Hepatocyte (in vitro differentiated cells): ENCODE measurements at regions not wholly inside any gene's neighbourhood (a gene's known extent, or its start where the extent isn't known, plus 50 kb on each side); places are given as distances from the start of the nearest gene placed in this dataset.

Source experiments
- DNase-seq: peaks from one replicate; pipeline ENCODE4 v3.0.0-alpha.2; 2016; ENCODE audit warnings: low spot score
- H2AFZ ChIP-seq: fragments of 200-600 bp; sonication (generic); 2 replicates; pipeline ENCODE4 v1.6.0; 2016; ENCODE audit warnings: antibody characterized with exemption, mild to moderate bottlenecking
- H3K27ac ChIP-seq: fragments of 200-600 bp; sonication (generic); 2 replicates; pipeline ENCODE4 v1.5.1; 2016; ENCODE audit warnings: mild to moderate bottlenecking
- H3K27me3 ChIP-seq: fragments of 200-600 bp; sonication (generic); 2 replicates; pipeline ENCODE4 v1.6.1; 2016
- H3K36me3 ChIP-seq: fragments of 200-600 bp; sonication (generic); replicated peaks from 2 replicates; pipeline ENCODE4 v1.5.1; 2016; ENCODE audit warnings: low read depth; ENCODE audit not compliant: insufficient read depth
- H3K4me1 ChIP-seq: fragments of 200-600 bp; sonication (generic); 2 replicates; pipeline ENCODE4 v1.5.1; 2016; ENCODE audit warnings: mild to moderate bottlenecking, moderate library complexity; ENCODE audit not compliant: insufficient read depth
- H3K4me2 ChIP-seq: fragments of 200-600 bp; sonication (generic); 2 replicates; pipeline ENCODE4 v1.6.0; 2016
- H3K4me3 ChIP-seq: fragments of 200-600 bp; sonication (generic); 2 replicates; pipeline ENCODE4 v1.5.1; 2016; ENCODE audit warnings: mild to moderate bottlenecking
- H3K79me2 ChIP-seq: fragments of 200-600 bp; sonication (generic); 2 replicates; pipeline ENCODE4 v1.6.0; 2017; ENCODE audit warnings: mild to moderate bottlenecking
- H3K9me2 ChIP-seq: fragments of 200-600 bp; sonication (generic); replicated peaks from 2 replicates; pipeline ENCODE4 v1.6.0; 2017; ENCODE audit warnings: mild to moderate bottlenecking; ENCODE audit not compliant: insufficient read depth
- H3K9me3 ChIP-seq: fragments of 200-600 bp; sonication (generic); 2 replicates; pipeline ENCODE4 v1.5.1; 2016; ENCODE audit warnings: low read depth, mild to moderate bottlenecking
- H4K20me1 ChIP-seq: fragments of 200-600 bp; sonication (generic); 2 replicates; pipeline ENCODE4 v1.6.0; 2016; ENCODE audit warnings: mild to moderate bottlenecking; ENCODE audit not compliant: insufficient read depth, poor library complexity, severe bottlenecking
- CTCF ChIP-seq: fragments of 200-600 bp; sonication (generic); IDR thresholded peaks from 2 replicates; pipeline ENCODE4 v1.5.1; 2016; ENCODE audit warnings: antibody characterized with exemption, mild to moderate bottlenecking; ENCODE audit not compliant: poor library complexity
- EZH2 ChIP-seq: fragments of 200-600 bp; sonication (generic); IDR thresholded peaks from 2 replicates; pipeline ENCODE4 v1.6.1; 2016; ENCODE audit warnings: antibody characterized with exemption, mild to moderate bottlenecking, borderline replicate concordance
- EZH2phosphoT487 ChIP-seq: fragments of 200-600 bp; sonication (generic); IDR thresholded peaks from one replicate; pipeline ENCODE4 v1.6.1; 2018; ENCODE audit warnings: antibody characterized with exemption, mild to moderate bottlenecking, low read depth, moderate library complexity; ENCODE audit not compliant: unreplicated experiment, severe bottlenecking
- WGBS: methylation state at CpG from one replicate; pipeline ENCODE4 v1.1.6; 2016; ENCODE audit warnings: low lambda C conversion rate; ENCODE audit errors: missing lambda C conversion rate; 5-methylcytosine and 5-hydroxymethylcytosine counted together

DNA sequence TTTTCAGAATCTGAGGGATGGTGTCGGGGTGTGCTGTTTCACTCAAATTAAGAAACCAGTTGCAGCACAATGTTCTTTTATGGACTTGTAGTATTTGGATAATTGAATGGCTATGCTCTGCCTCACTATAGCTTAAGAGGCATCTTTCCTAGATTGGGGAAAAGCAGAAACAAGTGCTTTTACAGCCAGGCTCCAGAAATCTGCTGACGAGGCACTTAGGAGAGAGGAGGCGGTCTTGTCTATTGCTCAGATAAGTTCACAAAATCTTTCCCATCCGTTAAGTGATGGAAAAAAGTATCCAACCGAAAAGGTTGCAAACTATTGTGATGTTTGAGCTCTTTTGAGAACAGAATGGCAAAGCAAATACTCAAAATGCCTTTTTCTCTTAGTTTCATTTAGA lies 336.1 kb upstream of the RARB start:
- WGBS = 42% methylated on average over 5 of the region's 5 CpGs
- Histone ChIP-seq H4K20me1 (no peaks in the 10 kb centered on the region), H3K4me1 (no peaks in the 10 kb centered on the region), H3K9me3 (no peaks in the 10 kb centered on the region), H3K79me2 (no peaks in the 10 kb centered on the region), H3K4me2 (peak overlapping the region; percentile 60), H3K36me3 (no peaks in the 10 kb centered on the region), H3K9me2 (no peaks in the 10 kb centered on the region), H3K27me3 (no peaks in the 10 kb centered on the region), H3K27ac (no peak overlapping the region), H2AFZ (no peak overlapping the region), H3K4me3 (no peak overlapping the region)
- TF ChIP-seq CTCF = no peak
- no peak for TF ChIP-seq EZH2phosphoT487
- TF ChIP-seq EZH2 = no peak
- no peak for DNase-seq

DNA sequence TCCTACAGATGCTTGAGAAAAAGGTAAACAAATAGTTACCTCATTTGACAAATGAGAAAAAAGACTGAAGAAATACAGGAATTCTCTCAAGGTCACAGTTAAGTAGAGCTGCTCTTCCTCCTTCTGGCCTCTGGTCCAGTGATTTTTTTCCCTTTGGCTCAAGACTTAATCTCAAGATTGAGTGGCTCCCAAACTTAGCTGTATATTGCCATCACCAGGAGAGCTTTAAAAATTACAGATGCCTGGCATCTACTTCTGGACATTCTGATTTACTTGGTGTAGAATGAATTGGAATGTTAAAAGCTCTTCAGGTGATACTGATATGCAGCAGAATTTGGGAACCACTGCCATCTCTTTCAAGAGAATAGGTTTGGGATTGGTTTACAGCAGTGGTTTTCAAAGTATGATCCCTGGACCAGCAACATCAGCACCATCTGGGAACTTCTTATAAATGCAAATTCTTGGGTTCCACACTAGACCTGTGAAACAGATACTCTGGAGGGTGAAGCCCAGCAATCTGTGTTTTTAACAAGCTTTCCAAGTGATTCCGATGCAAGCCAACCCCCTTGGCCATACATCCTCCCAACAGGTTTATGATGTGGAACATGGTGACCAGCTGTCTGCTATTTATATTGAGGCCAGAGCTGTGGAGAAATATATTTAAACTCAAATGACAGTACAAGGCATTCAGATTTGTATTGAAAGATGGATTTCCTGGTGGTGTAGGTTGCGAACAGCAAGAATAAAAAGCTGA lies 333.0 kb upstream of the RARB start:
- Histone ChIP-seq H2AFZ (no peak overlapping the region), H4K20me1 (no peaks in the 10 kb centered on the region), H3K9me2 (no peaks in the 10 kb centered on the region), H3K27ac (no peak overlapping the region), H3K4me1 (peaks cover 7% of the 10 kb centered on the region), H3K27me3 (no peaks in the 10 kb centered on the region), H3K9me3 (no peaks in the 10 kb centered on the region), H3K4me2 (no peak overlapping the region), H3K79me2 (no peaks in the 10 kb centered on the region), H3K4me3 (no peak overlapping the region), H3K36me3 (no peaks in the 10 kb centered on the region)
- WGBS = 92% methylated on average over 2 of the region's 2 CpGs
- no peak for DNase-seq
- no peak for TF ChIP-seq EZH2

DNA sequence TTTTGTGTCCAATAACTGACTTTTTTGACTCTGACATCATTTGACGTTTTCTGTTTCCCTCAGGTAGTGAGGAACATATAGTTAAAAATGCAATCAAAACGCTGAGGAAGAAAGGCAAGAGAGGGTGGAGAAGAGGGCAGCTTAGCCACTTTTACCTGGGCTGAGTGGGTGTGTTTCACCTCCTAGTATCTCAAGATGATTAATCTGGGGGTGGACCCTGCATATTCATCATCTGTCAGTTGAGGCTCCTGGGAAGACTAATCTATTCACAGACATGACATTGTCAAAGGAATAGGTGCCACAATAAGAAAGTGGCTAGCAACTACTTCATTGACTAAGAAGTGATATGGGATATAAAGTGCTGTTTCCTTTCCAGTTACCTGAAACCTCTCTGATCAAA lies 331.5 kb upstream of the RARB start:
- no peak for DNase-seq
- TF ChIP-seq CTCF = no peak
- TF ChIP-seq EZH2 = no peak
- TF ChIP-seq EZH2phosphoT487 = no peak
- Histone ChIP-seq H3K4me3 (no peak overlapping the region), H3K9me3 (no peaks in the 10 kb centered on the region), H3K36me3 (no peaks in the 10 kb centered on the region), H3K9me2 (no peaks in the 10 kb centered on the region), H3K4me1 (peaks cover 7% of the 10 kb centered on the region), H4K20me1 (no peaks in the 10 kb centered on the region), H3K27ac (no peak overlapping the region), H3K4me2 (no peak overlapping the region), H3K27me3 (no peaks in the 10 kb centered on the region), H3K79me2 (no peaks in the 10 kb centered on the region), H2AFZ (no peak overlapping the region)
- WGBS = 89% methylated on average over 2 of the region's 2 CpGs

GRCh38 chr3:25097023-25097422 lies 331.0 kb upstream of the RARB start:
- 92% methylated on average over 3 of the region's 3 CpGs for WGBS
- Histone ChIP-seq H3K4me3 (no peak overlapping the region), H3K79me2 (no peaks in the 10 kb centered on the region), H2AFZ (no peak overlapping the region), H3K36me3 (no peaks in the 10 kb centered on the region), H3K27me3 (no peaks in the 10 kb centered on the region), H3K4me2 (no peak overlapping the region), H3K9me2 (no peaks in the 10 kb centered on the region), H4K20me1 (no peaks in the 10 kb centered on the region), H3K4me1 (peaks cover 7% of the 10 kb centered on the region), H3K27ac (no peak overlapping the region), H3K9me3 (no peaks in the 10 kb centered on the region)
- TF ChIP-seq EZH2 = no peak
- no peak for TF ChIP-seq EZH2phosphoT487
- TF ChIP-seq CTCF = no peak
- DNase-seq = no peak
